ENCODE measurements at regions not wholly inside any gene's neighbourhood (a gene's known extent, or its start where the extent isn't known, plus 50 kb on each side); places are given as distances from the start of the nearest gene placed in this dataset.

DNA sequence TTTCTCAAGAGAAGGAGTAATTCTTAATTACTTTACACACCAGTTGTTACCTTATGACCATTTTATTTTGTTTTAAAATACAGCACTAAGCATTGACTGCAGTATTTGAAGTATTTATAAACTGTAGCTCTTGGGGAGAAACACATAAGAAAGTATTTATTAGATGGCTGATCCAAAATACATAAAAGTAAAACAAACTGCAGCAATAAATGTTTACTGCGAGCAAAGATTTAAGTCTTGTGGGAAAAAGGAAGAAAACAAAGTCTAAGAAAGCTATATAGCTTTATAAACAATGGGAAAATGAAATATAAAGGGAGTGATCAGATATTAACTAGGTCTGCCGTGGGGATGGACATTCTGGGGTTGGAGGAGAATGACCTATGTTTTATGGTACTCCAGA is 347.2 kb upstream of the ZC3H15 start:
- H2AFZ ChIP-seq (ENCODE audit: low read length) = no peak overlapping the region
- H3K27ac ChIP-seq (ENCODE audit: low read depth, low read length) = no peak overlapping the region
- H3K4me3 ChIP-seq (ENCODE audit: insufficient read depth, low read length) = no peak overlapping the region
- no peaks in the 10 kb centered on the region for H4K20me1 ChIP-seq (ENCODE audit: insufficient read depth, low read length)
- DNase-seq (ENCODE audit: insufficient read length, low spot score, missing footprints) = no peak
- H3K36me3 ChIP-seq (ENCODE audit: insufficient read depth, low read length) = no peaks in the 10 kb centered on the region
- H3K9me3 ChIP-seq (ENCODE audit: low read depth, low read length) = no peaks in the 10 kb centered on the region
- H3K4me1 ChIP-seq (ENCODE audit: insufficient read depth, low read length) = no peaks in the 10 kb centered on the region
- H3K27me3 ChIP-seq (ENCODE audit: insufficient read depth, low read length) = no peaks in the 10 kb centered on the region
- H3K4me2 ChIP-seq (ENCODE audit: insufficient read depth, low read length) = no peak overlapping the region
- TF ChIP-seq, protein P1, sequence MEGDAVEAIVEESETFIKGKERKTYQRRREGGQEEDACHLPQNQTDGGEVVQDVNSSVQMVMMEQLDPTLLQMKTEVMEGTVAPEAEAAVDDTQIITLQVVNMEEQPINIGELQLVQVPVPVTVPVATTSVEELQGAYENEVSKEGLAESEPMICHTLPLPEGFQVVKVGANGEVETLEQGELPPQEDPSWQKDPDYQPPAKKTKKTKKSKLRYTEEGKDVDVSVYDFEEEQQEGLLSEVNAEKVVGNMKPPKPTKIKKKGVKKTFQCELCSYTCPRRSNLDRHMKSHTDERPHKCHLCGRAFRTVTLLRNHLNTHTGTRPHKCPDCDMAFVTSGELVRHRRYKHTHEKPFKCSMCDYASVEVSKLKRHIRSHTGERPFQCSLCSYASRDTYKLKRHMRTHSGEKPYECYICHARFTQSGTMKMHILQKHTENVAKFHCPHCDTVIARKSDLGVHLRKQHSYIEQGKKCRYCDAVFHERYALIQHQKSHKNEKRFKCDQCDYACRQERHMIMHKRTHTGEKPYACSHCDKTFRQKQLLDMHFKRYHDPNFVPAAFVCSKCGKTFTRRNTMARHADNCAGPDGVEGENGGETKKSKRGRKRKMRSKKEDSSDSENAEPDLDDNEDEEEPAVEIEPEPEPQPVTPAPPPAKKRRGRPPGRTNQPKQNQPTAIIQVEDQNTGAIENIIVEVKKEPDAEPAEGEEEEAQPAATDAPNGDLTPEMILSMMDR (IDR thresholded peaks at IDR 0.05; ENCODE audit: extremely low read depth, low read depth, low read length) = no peak
- H3K79me2 ChIP-seq (ENCODE audit: insufficient read depth, low read length) = no peaks in the 10 kb centered on the region

- no peak overlapping the region for H3K4me3 ChIP-seq (ENCODE audit: insufficient read depth, low read length)
- no peaks in the 10 kb centered on the region for H3K79me2 ChIP-seq (ENCODE audit: insufficient read depth, low read length)
- DNase-seq (ENCODE audit: insufficient read length, low spot score, missing footprints) = no peak
- H3K9me3 ChIP-seq (ENCODE audit: low read depth, low read length) = no peaks in the 10 kb centered on the region
- H3K27me3 ChIP-seq (ENCODE audit: insufficient read depth, low read length) = no peaks in the 10 kb centered on the region
- H3K4me1 ChIP-seq (ENCODE audit: insufficient read depth, low read length) = no peaks in the 10 kb centered on the region
- TF ChIP-seq, protein P1 (IDR thresholded peaks at IDR 0.05; ENCODE audit: extremely low read depth, low read depth, low read length) = no peak
- no peak overlapping the region for H2AFZ ChIP-seq (ENCODE audit: low read length)
- H3K36me3 ChIP-seq (ENCODE audit: insufficient read depth, low read length) = no peaks in the 10 kb centered on the region
- H4K20me1 ChIP-seq (ENCODE audit: insufficient read depth, low read length) = no peaks in the 10 kb centered on the region
- no peak overlapping the region for H3K4me2 ChIP-seq (ENCODE audit: insufficient read depth, low read length)
- no peak overlapping the region for H3K27ac ChIP-seq (ENCODE audit: low read depth, low read length)
Observed at GRCh38 chr2:186159101-186159500, 327.0 kb upstream of the ZC3H15 start.

- DNase-seq (ENCODE audit: insufficient read length, low spot score, missing footprints) = no peak
- Histone ChIP-seq H3K36me3 (ENCODE audit: insufficient read depth, low read length) (no peaks in the 10 kb centered on the region), H2AFZ (ENCODE audit: low read length) (no peak overlapping the region), H3K9me3 (ENCODE audit: low read depth, low read length) (no peaks in the 10 kb centered on the region), H3K4me1 (ENCODE audit: insufficient read depth, low read length) (no peaks in the 10 kb centered on the region), H3K79me2 (ENCODE audit: insufficient read depth, low read length) (no peaks in the 10 kb centered on the region), H3K4me2 (ENCODE audit: insufficient read depth, low read length) (no peak overlapping the region), H4K20me1 (ENCODE audit: insufficient read depth, low read length) (no peaks in the 10 kb centered on the region), H3K27me3 (ENCODE audit: insufficient read depth, low read length) (no peaks in the 10 kb centered on the region), H3K4me3 (ENCODE audit: insufficient read depth, low read length) (no peak overlapping the region), H3K27ac (ENCODE audit: low read depth, low read length) (no peak overlapping the region)
- TF ChIP-seq, protein P1 (IDR thresholded peaks at IDR 0.05; ENCODE audit: extremely low read depth, low read depth, low read length) = no peak
Observed at GRCh38 chr2:186164325-186164724, 321.7 kb upstream of the ZC3H15 start.

DNA sequence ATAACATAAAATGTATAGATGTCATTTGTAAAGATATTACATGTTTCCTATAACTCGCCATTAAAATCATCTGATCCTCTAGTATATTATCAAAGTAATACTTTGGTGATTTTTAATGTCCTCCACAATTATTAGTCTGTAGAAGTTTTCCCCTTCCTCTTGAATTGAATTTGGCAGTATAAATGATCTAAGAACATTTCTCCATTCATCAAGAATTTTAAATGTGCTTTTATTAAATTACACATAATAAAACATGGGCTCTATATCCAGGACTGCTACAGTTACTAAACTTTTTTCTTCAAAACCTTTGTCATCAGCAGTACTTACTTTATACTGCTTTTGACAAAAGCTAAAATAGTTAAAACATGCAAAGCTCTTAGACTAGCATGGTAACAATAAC is 315.4 kb upstream of the ZC3H15 start:
- no peak for DNase-seq (ENCODE audit: insufficient read length, low spot score, missing footprints)
- Histone ChIP-seq H3K36me3 (ENCODE audit: insufficient read depth, low read length) (no peaks in the 10 kb centered on the region), H3K27me3 (ENCODE audit: insufficient read depth, low read length) (no peaks in the 10 kb centered on the region), H3K27ac (ENCODE audit: low read depth, low read length) (no peak overlapping the region), H4K20me1 (ENCODE audit: insufficient read depth, low read length) (no peaks in the 10 kb centered on the region), H2AFZ (ENCODE audit: low read length) (no peak overlapping the region), H3K4me3 (ENCODE audit: insufficient read depth, low read length) (no peak overlapping the region), H3K4me1 (ENCODE audit: insufficient read depth, low read length) (no peaks in the 10 kb centered on the region), H3K4me2 (ENCODE audit: insufficient read depth, low read length) (no peak overlapping the region), H3K9me3 (ENCODE audit: low read depth, low read length) (no peaks in the 10 kb centered on the region), H3K79me2 (ENCODE audit: insufficient read depth, low read length) (no peaks in the 10 kb centered on the region)
- TF ChIP-seq, protein P1 (IDR thresholded peaks at IDR 0.05; ENCODE audit: extremely low read depth, low read depth, low read length) = no peak

Measured in osteoblast (primary cell).